Natural killer cell (primary cell): ENCODE measurements at regions not wholly inside any gene's neighbourhood (a gene's known extent, or its start where the extent isn't known, plus 50 kb on each side); places are given as distances from the start of the nearest gene placed in this dataset.

ENCODE experiments used
- ATAC-seq, 3 donors: fragments of 150-1000 bp in 2 of 3; fragments of 200-7000 bp in 1 of 3; cut with Tn5 transposase; 1 replicate in 1 of 3; 2 replicates in 2 of 3; pipeline ENCODE4 v1.10.0; 2021; ENCODE audit warnings: mild to moderate bottlenecking in 2 of 3, moderate library complexity in 2 of 3
- DNase-seq, 2 donors: peaks; one replicate each; pipeline versions ENCODE4 v3.0.0 to v3.0.0-alpha.2; 2013 to 2021; ENCODE audit warnings: mixed read lengths in 1 of 2
- H3K27ac ChIP-seq: one replicate; pipeline ENCODE4 v1.5.1; 2013; ENCODE audit warnings: mild to moderate bottlenecking, low read length
- H3K27me3 ChIP-seq: one replicate; pipeline ENCODE4 v1.6.1; 2013; ENCODE audit warnings: low read length; ENCODE audit not compliant: control insufficient read depth, insufficient read depth
- H3K36me3 ChIP-seq: one replicate; pipeline ENCODE4 v1.6.1; 2013; ENCODE audit warnings: low read length; ENCODE audit not compliant: control insufficient read depth, insufficient read depth
- H3K4me1 ChIP-seq: one replicate; pipeline ENCODE4 v1.6.1; 2013; ENCODE audit warnings: low read length; ENCODE audit not compliant: control insufficient read depth, insufficient read depth
- H3K4me3 ChIP-seq: one replicate; pipeline ENCODE4 v1.5.1; 2013; ENCODE audit warnings: low read length
- H3K9me3 ChIP-seq: one replicate; pipeline ENCODE4 v1.6.1; 2013; ENCODE audit warnings: low read length; ENCODE audit not compliant: control insufficient read depth, insufficient read depth
- H3K27ac Mint-ChIP-seq, 2 donors: one replicate each; pipeline ENCODE4 v1.8.0; 2022; ENCODE audit warnings: mild to moderate bottlenecking in 2 of 2, mixed read lengths in 2 of 2, moderate library complexity in 1 of 2
- H3K27me3 Mint-ChIP-seq, 2 donors: one replicate each; pipeline ENCODE4 v1.8.0; 2022; ENCODE audit warnings: low read depth in 2 of 2, mixed read lengths in 2 of 2
- H3K36me3 Mint-ChIP-seq: one replicate; pipeline ENCODE4 v1.8.0; 2022; ENCODE audit warnings: mixed read lengths
- H3K4me1 Mint-ChIP-seq, 2 donors: one replicate each; pipeline ENCODE4 v1.8.0; 2022; ENCODE audit warnings: mixed read lengths in 2 of 2
- H3K4me3 Mint-ChIP-seq: one replicate; pipeline ENCODE4 v1.8.0; 2022; ENCODE audit warnings: mild to moderate bottlenecking, moderate library complexity, mixed read lengths
- H3K9me3 Mint-ChIP-seq, 2 donors: one replicate each; pipeline ENCODE4 v1.8.0; 2022; ENCODE audit warnings: mixed read lengths in 2 of 2
- CTCF ChIP-seq: fragments of 200-600 bp; IDR thresholded peaks from one replicate; pipeline ENCODE4 v1.8.0; 2022; ENCODE audit warnings: antibody characterized with exemption
- whole genome bisulfite sequencing: methylation state at CpG from one replicate; pipeline ENCODE4 v1.1.7; 2013; ENCODE audit warnings: missing lambda C conversion rate; ENCODE audit not compliant: insufficient coverage; 5-methylcytosine and 5-hydroxymethylcytosine counted together
- intact Hi-C: fragments of 100-400 bp; cut with micrococcal nuclease; formaldehyde crosslinking; loops from one replicate; pipeline ENCODE4 v1.14.2; 2022

GRCh38 chr2:151007365-151007764 lies 254.3 kb downstream of the RBM43 start:
- no peak overlapping the region for H3K4me3 ChIP-seq
- no peaks in the 10 kb centered on the region for H3K36me3 ChIP-seq
- H3K4me3 Mint-ChIP-seq: no peak overlapping the region

DNA sequence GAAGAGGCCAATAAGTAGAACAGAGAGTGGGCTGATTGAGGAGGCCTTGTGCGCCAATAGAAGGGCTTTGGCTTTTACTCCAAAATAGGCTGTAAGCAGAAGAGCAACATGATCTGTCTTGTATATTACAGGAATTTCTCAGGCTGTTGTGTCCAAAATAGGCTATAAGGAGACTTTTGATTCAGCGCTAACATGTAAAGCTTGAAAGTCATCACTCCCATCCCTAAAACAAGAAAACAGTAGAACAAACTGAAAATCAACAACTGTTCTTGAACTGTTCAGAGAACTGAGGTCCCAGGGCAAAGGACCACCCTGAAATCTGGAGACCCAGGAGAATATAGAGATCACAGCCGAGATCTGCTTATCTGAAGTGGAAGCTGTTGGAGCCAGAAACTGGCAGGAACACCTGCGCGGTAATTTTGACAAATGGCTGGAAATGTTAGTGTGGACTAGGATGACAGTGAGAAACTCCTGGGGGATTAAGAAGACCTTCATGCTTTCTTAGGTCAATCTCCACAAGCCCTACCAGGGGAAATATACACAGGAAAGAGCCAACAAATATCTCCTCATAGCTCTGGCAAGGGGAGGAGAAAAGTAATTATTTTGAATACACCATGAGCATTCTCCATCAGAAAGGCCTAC lies 258.6 kb downstream of the RBM43 start:
- Mint-ChIP-seq H3K27ac (no peak overlapping the region), H3K9me3 (no peaks in the 10 kb centered on the region), H3K4me1 (no peaks in the 10 kb centered on the region), H3K36me3 (no peaks in the 10 kb centered on the region), H3K27me3 (no peaks in the 10 kb centered on the region), H3K4me3 (no peak overlapping the region)
- Histone ChIP-seq H3K4me1 (no peaks in the 10 kb centered on the region), H3K36me3 (no peaks in the 10 kb centered on the region), H3K27ac (no peak overlapping the region), H3K4me3 (no peak overlapping the region), H3K9me3 (no peaks in the 10 kb centered on the region), H3K27me3 (no peaks in the 10 kb centered on the region)
- ATAC-seq: no peak
- no peak for DNase-seq
- no peak for TF ChIP-seq CTCF
- intact Hi-C loops: no loop called here
- 91% methylated on average over 5 of the region's 5 CpGs for WGBS

More at GRCh38 chr2:151007365-151007764, 254.3 kb downstream of the RBM43 start:
- DNase-seq (no peak), ATAC-seq (no peak)
- intact Hi-C loops: no loop called here
- H3K27me3 ChIP-seq: no peaks in the 10 kb centered on the region
- no peak for TF ChIP-seq CTCF
- Mint-ChIP-seq H3K27me3 (no peaks in the 10 kb centered on the region), H3K27ac (no peak overlapping the region), H3K36me3 (no peaks in the 10 kb centered on the region), H3K9me3 (peaks cover 0 to 3% of the 10 kb centered on the region in 2 donors), H3K4me1 (no peaks in the 10 kb centered on the region)
- no peak overlapping the region for H3K27ac ChIP-seq
- H3K9me3 ChIP-seq: no peaks in the 10 kb centered on the region
- 94% methylated on average over 6 of the region's 6 CpGs for WGBS
- no peaks in the 10 kb centered on the region for H3K4me1 ChIP-seq

DNA sequence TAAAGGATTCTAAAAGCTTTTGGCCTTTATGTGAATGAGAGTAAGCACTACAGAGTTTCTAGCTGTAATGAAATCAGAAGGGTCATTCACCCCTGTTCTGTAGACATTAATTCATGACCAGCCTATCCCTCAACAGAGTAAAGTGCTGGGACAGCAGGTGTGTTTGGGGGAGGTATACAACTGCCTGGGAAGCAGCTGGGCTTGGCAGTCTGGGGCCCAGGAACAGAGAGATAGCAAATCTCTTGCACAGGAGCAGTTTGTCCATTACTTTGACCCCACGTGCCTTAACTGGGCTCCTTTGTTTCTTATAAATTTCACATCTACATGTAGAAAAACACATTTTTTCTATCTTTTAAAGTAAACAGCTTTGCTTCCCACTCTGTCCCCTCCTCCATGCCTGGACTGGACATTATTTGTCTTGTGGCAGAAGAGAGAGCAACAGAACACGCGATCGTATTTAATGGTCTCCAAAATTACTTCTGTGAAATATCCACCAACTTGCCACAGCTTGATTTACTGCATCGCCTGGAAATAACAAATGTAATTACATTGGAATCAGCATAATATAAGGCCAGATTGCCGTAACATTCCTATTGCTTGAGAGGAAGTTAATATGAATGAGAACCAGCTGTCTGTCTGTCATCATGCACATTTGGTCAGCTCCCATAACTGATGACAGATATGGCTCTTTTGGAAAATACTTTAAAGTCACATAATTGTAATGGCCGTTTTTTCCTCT lies 263.8 kb downstream of the RBM43 start:
- Histone ChIP-seq H3K9me3 (no peaks in the 10 kb centered on the region), H3K27ac (no peak overlapping the region), H3K27me3 (no peaks in the 10 kb centered on the region), H3K36me3 (no peaks in the 10 kb centered on the region), H3K4me1 (no peaks in the 10 kb centered on the region), H3K4me3 (no peak overlapping the region)
- DNase-seq: no peak
- no peak for ATAC-seq
- Mint-ChIP-seq H3K9me3 (peaks cover 2 to 4% of the 10 kb centered on the region in 2 donors), H3K36me3 (no peaks in the 10 kb centered on the region), H3K4me1 (no peaks in the 10 kb centered on the region), H3K27ac (no peak overlapping the region), H3K4me3 (no peak overlapping the region), H3K27me3 (no peaks in the 10 kb centered on the region)
- TF ChIP-seq CTCF: no peak
- 96% methylated on average over 7 of the region's 7 CpGs for WGBS
- intact Hi-C loops: no loop called here
